HEK293T (cell line): ENCODE measurements at regions not wholly inside any gene's neighbourhood (a gene's known extent, or its start where the extent isn't known, plus 50 kb on each side); places are given as distances from the start of the nearest gene placed in this dataset.

Source experiments
- CTCF ChIA-PET: fragments of 350-600 bp; formaldehyde crosslinking; extraction: SDS; loops from one replicate; lab custom pipeline; 2021; ENCODE audit warnings: antibody characterized with exemption, inconsistent platforms; lab: Yijun Ruan, JAX
- POLR2A ChIA-PET: fragments of 350-600 bp; formaldehyde crosslinking; extraction: SDS; loops from one replicate; lab custom pipeline; 2020; ENCODE audit warnings: antibody characterized with exemption, inconsistent platforms; lab: Yijun Ruan, JAX
- DNase-seq: peaks from one replicate; pipeline ENCODE4 v3.0.0; 2012; ENCODE audit warnings: mixed read lengths; ENCODE audit errors: extremely low spot score
- ARNT ChIP-seq: fragments of 450-650 bp; IDR thresholded peaks from 2 replicates; pipeline ENCODE4 v1.6.1; 2017; ENCODE audit warnings: mild to moderate bottlenecking
- BHLHE40 ChIP-seq: fragments of 450-650 bp; IDR thresholded peaks from 2 replicates; pipeline ENCODE4 v1.6.1; 2016; ENCODE audit warnings: mild to moderate bottlenecking, moderate library complexity, borderline replicate concordance
- CTBP1 ChIP-seq: fragments of 450-650 bp; IDR thresholded peaks from 2 replicates; pipeline ENCODE4 v1.6.1; 2016; ENCODE audit warnings: borderline replicate concordance
- ELF4 ChIP-seq: fragments of 450-650 bp; IDR thresholded peaks from 2 replicates; pipeline ENCODE4 v1.6.1; 2017; ENCODE audit warnings: antibody characterized with exemption
- FOXA1 ChIP-seq: fragments of 450-650 bp; IDR thresholded peaks from 2 replicates; pipeline ENCODE4 v1.6.1; 2016; ENCODE audit warnings: mild to moderate bottlenecking
- FOXK2 ChIP-seq: fragments of 450-650 bp; IDR thresholded peaks from 2 replicates; pipeline ENCODE4 v1.6.1; 2016; ENCODE audit warnings: mild to moderate bottlenecking
- FOXM1 ChIP-seq: fragments of 450-650 bp; IDR thresholded peaks from 2 replicates; pipeline ENCODE4 v1.6.1; 2017; ENCODE audit warnings: mild to moderate bottlenecking, borderline replicate concordance
- HDGF ChIP-seq: fragments of 450-650 bp; IDR thresholded peaks from 2 replicates; pipeline ENCODE4 v1.6.1; 2017; ENCODE audit warnings: antibody characterized with exemption, borderline replicate concordance
- L3MBTL2 ChIP-seq: fragments of 450-650 bp; conservative IDR thresholded peaks from 2 replicates; pipeline ENCODE4 v1.6.1; 2016; ENCODE audit warnings: mild to moderate bottlenecking
- LEF1 ChIP-seq: fragments of 450-650 bp; IDR thresholded peaks from 2 replicates; pipeline ENCODE4 v1.6.1; 2017; ENCODE audit warnings: mild to moderate bottlenecking, borderline replicate concordance
- NFRKB ChIP-seq: fragments of 450-650 bp; IDR thresholded peaks from 2 replicates; pipeline ENCODE4 v1.6.1; 2016; ENCODE audit warnings: mild to moderate bottlenecking, moderate library complexity
- SP1 ChIP-seq: fragments of 450-650 bp; IDR thresholded peaks from 2 replicates; pipeline ENCODE4 v1.6.1; 2017
- SUZ12 ChIP-seq: fragments of 450-650 bp; IDR thresholded peaks from 2 replicates; pipeline ENCODE4 v1.6.1; 2016; ENCODE audit warnings: mild to moderate bottlenecking
- TARDBP ChIP-seq: fragments of 450-650 bp; IDR thresholded peaks from 2 replicates; pipeline ENCODE4 v1.6.1; 2016
- ZNF384 ChIP-seq: fragments of 450-650 bp; IDR thresholded peaks from 2 replicates; pipeline ENCODE4 v1.6.1; 2016
- TF ChIP-seq, protein P1 (sequence below): fragments of 450-650 bp; IDR thresholded peaks from 2 replicates; pipeline ENCODE4 v1.6.1; 2016

DNA sequence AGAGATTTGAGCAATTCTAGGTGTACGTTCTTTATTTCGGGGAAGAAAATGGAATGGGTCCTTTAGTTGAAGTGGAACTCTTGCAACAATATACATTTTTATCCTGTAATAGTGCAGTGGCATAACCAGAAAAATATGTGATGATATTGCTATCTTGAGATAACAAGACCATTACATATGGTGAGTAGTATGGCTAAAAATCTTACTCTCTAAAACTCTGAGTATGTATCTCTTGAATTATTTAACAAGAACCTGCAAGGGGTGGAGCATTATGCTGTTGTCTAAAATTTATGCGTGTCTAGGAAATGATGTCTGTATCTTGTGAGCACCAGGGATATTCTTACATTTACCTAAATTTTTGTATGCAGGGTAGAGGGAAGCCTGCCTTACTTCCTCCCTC lies 68.4 kb upstream of the SLC4A10 start:
- ChIA-PET CTCF (no interaction called here), POLR2A (no interaction called here)
- TF ChIP-seq SP1 (no peak), BHLHE40 (no peak), ELF4 (no peak), CTBP1 (no peak), FOXK2 (no peak), ZNF384 (no peak), TARDBP (no peak), ARNT (no peak), FOXM1 (no peak), NFRKB (no peak), SUZ12 (no peak), FOXA1 (no peak), L3MBTL2 (no peak)
- DNase-seq, result no peak

DNA sequence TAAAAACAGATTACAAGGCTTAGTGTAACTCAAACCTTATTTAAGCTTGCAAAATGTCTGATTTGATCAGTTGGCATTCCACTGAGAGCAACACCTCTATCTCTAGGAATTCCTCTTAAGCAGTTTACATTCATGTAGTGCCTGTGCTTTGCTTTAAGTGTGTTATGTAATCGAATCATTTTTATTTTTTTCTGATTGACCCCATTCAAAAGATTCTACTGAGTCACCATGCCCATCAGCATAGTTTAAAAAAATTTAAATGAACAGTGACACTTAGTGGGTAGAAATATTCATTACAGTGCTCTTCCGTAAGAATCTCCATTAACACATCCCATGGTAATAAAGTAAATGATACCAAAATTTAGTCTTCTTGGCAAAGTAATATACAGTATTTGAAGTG lies 67.8 kb upstream of the SLC4A10 start:
- TF ChIP-seq FOXK2, result no peak
- no peak for TF ChIP-seq L3MBTL2
- no peak for TF ChIP-seq CTBP1
- no peak for TF ChIP-seq ELF4
- DNase-seq, result no peak
- ChIA-PET POLR2A (no interaction called here), CTCF (no interaction called here)

DNA sequence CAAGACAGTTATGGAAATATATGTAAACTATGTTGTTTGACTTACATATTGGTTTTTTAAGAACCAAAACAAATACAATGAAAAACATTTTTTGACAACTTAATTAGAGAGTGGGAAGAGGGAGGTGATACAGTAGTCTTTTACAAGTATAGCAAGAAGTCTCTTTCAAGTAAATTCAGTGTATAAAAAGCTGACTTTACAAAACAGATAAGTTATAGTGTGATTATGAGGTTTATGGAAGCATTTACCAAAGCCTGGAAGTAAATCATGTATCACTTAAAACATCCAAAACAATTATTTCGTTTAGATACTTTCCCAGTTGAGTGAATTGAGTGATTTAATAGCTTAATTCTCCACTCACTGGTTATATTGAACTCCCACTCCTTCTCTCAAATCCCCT lies 66.7 kb upstream of the SLC4A10 start:
- CTCF ChIA-PET, result no interaction called here
- POLR2A ChIA-PET, result no interaction called here

DNA sequence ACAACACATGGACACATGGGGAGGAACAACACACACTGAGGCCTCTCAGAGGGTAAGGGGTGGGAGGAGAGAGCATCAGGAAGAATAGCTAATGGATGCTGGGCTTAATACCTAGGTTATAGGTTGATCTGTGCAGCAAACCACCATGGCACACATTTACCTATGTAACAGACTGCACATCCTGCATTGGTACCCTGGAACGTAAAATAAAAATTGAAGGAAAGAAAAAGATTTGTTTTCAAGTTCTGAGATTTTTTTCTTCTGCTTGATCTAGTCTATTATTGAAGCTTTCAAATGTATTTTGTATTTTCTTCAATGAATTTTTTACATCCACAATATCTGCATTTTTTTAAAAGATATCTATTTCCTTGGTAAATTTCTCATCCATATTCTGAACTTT lies 59.3 kb upstream of the SLC4A10 start:
- CTCF ChIA-PET, result no interaction called here
- POLR2A ChIA-PET, result no interaction called here
- TF ChIP-seq ELF4 (no peak), NFRKB (no peak), ZNF384 (no peak), CTBP1 (no peak), FOXA1 (no peak), ARNT (no peak), BHLHE40 (no peak), FOXK2 (no peak), FOXM1 (no peak), HDGF (no peak), SUZ12 (no peak), L3MBTL2 (no peak), TARDBP (no peak), SP1 (no peak), LEF1 (no peak)
- TF ChIP-seq, protein P1, sequence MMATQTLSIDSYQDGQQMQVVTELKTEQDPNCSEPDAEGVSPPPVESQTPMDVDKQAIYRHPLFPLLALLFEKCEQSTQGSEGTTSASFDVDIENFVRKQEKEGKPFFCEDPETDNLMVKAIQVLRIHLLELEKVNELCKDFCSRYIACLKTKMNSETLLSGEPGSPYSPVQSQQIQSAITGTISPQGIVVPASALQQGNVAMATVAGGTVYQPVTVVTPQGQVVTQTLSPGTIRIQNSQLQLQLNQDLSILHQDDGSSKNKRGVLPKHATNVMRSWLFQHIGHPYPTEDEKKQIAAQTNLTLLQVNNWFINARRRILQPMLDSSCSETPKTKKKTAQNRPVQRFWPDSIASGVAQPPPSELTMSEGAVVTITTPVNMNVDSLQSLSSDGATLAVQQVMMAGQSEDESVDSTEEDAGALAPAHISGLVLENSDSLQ, result no peak
- no peak for DNase-seq

More for the DNA sequence above, 66.7 kb upstream of the SLC4A10 start:
- TF ChIP-seq L3MBTL2 (no peak), HDGF (no peak), FOXA1 (no peak), SUZ12 (no peak), TARDBP (no peak), ARNT (no peak), FOXK2 (no peak), SP1 (no peak), BHLHE40 (no peak)
- TF ChIP-seq, protein P1, result no peak
- no peak for DNase-seq

DNA sequence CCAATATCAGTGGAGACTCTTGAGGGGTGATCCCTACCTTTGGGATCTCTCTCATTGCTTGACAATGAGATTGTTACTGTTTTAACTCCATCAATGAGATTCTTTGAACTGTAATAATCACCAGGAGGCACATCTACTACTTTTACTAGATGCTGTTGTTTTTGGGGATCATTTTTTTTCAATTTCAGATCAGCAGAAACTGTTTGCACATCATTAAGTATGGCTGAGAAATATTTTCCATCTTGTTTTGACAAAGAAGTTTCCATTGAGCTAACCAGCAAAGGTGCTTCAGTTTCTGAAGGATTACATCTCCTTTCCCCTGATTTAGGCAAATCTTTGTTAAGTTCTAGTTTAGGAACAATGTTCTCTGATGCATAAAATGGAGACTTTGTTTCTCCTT lies 54.8 kb upstream of the SLC4A10 start:
- TF ChIP-seq LEF1 (no peak), FOXK2 (no peak), FOXM1 (no peak), BHLHE40 (no peak), SP1 (no peak), ZNF384 (no peak), SUZ12 (no peak), FOXA1 (no peak), CTBP1 (no peak)
- CTCF ChIA-PET, result no interaction called here
- DNase-seq, result no peak
- POLR2A ChIA-PET, result no interaction called here

DNA sequence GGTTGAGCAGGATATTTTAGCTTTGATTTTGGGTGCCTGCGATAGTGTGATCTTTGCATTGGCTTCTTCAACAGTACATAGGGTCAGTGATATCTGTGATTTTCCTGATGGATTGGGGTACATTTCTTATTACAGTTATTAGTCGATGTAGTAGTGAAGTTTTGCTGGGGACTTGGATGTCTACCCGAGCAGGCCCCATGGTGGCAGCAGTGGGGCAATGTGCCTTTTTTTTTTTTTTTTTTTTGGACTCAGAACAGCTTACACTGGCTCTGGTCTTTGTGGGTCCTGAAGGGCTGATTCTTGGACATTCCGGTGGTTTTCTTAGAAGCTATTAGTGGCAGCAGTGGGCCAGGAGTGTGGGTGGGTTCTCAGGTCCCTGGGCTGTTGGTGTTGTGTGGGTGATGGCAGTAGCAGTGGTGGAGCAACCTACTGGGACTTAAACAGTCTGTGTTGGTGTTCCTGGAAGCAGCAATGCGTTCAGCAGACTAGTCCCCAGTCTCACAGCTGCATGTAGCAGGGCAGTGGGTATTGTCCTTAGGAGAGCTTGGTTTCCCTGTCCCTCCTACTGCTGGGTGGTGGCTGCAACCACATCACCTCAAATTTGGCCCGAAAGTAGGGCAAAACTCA lies 53.7 kb upstream of the SLC4A10 start:
- peak; percentile 93 for TF ChIP-seq ZNF384
- TF ChIP-seq, protein P1, result no peak
- POLR2A ChIA-PET, result no interaction called here
- peak; percentile 15 for DNase-seq
- CTCF ChIA-PET, result interaction anchor here (0.7 kb wide), 1 partner anchor 206 kb away, joined by 5 read pairs; no protein-coding TSS in a partner anchor

DNA sequence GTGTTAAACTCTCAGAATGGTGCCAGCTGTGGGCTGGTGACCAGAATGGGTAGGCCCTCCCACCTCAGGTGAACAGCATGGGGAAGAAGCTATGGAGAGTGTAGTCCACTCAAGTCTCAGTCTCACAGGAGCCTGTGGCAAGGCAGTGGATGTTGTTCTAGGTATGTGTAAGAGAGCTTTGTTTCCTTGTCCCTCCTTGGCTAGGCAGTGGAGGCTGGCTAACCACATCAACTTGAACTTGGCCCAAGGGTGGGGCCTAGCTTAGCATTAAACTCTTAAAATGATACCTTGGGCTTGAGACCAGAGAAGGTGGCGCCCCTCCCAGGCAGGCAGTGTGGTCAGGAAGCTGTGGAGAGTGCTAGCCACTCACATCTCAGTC lies 53.2 kb upstream of the SLC4A10 start:
- TF ChIP-seq L3MBTL2 (no peak), SUZ12 (no peak), FOXK2 (no peak), BHLHE40 (no peak), NFRKB (no peak)
- POLR2A ChIA-PET, result no interaction called here
- DNase-seq, result no peak
- CTCF ChIA-PET, result interaction anchor here (0.7 kb wide), 1 partner anchor 205 kb away, joined by 5 read pairs; no protein-coding TSS in a partner anchor
